LNCaP clone FGC (cell line): ENCODE measurements at regions not wholly inside any gene's neighbourhood (a gene's known extent, or its start where the extent isn't known, plus 50 kb on each side); places are given as distances from the start of the nearest gene placed in this dataset.

Experiments
- DNase-seq: peaks from one replicate; pipeline ENCODE4 v3.0.0-alpha.2; 2011; ENCODE audit warnings: low read depth
- H3K4me3 ChIP-seq: 2 replicates; pipeline ENCODE4 v1.5.1; 2011; ENCODE audit warnings: mild to moderate bottlenecking, low read depth, low read length, control low read depth
- TF ChIP-seq, protein P1 (sequence below): IDR thresholded peaks from 2 replicates; pipeline ENCODE4 v1.5.1; 2012; ENCODE audit warnings: mild to moderate bottlenecking; ENCODE audit not compliant: control insufficient read depth, insufficient read depth; ENCODE audit errors: extremely low read depth

DNA sequence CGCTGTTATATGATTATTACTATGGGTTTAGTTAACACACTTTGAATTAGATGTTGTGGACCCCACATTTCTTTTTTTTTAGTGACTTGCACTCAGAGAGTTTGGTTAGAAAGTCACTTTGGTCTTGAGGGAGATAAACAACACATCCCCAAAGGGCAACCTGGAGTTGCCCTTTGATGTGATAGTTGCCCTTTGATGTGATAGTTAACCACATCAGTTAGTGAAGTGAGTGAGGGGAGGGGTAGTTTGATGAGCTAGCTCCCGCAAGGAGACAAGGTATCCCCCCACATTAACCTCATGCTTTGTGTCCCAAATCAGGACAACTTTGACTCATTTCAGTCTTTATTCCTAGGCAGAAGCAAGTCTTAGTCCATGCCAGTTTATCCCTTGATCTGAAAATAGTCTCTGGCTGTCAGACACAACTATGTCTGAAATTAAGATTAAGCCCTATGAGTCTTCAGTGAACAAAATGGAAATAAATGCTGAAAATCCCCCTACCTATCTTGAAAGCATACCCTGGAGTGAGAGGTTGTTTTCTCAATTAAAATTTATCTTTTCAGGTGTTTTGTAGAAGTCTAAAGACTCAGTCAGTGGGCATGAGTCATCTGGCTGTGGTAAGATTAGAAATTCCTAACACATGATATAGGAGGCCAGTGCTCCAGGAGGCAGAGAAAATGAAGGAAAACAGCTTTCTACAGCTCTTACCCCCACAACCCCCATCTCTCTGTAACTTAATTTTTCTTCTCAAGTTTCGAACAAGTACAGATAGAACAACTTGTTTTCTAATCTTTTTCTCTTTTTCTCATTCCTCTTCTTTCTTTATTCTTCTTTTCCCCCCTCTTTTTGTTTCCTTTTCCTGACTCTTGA lies 208.9 kb upstream of the DMRTA1 start:
- H3K4me3 ChIP-seq = no peak overlapping the region
- TF ChIP-seq, protein P1, sequence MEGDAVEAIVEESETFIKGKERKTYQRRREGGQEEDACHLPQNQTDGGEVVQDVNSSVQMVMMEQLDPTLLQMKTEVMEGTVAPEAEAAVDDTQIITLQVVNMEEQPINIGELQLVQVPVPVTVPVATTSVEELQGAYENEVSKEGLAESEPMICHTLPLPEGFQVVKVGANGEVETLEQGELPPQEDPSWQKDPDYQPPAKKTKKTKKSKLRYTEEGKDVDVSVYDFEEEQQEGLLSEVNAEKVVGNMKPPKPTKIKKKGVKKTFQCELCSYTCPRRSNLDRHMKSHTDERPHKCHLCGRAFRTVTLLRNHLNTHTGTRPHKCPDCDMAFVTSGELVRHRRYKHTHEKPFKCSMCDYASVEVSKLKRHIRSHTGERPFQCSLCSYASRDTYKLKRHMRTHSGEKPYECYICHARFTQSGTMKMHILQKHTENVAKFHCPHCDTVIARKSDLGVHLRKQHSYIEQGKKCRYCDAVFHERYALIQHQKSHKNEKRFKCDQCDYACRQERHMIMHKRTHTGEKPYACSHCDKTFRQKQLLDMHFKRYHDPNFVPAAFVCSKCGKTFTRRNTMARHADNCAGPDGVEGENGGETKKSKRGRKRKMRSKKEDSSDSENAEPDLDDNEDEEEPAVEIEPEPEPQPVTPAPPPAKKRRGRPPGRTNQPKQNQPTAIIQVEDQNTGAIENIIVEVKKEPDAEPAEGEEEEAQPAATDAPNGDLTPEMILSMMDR = no peak
- DNase-seq = no peak

- peak; percentile 36 for DNase-seq
- no peak overlapping the region for H3K4me3 ChIP-seq
- TF ChIP-seq, protein P1 = peak; percentile 50
Measured at GRCh38 chr9:22238809-22239684, 207.6 kb upstream of the DMRTA1 start.

GRCh38 chr9:22240619-22241018 lies 206.0 kb upstream of the DMRTA1 start:
- TF ChIP-seq, protein P1 = no peak
- DNase-seq = no peak
- no peak overlapping the region for H3K4me3 ChIP-seq

DNA sequence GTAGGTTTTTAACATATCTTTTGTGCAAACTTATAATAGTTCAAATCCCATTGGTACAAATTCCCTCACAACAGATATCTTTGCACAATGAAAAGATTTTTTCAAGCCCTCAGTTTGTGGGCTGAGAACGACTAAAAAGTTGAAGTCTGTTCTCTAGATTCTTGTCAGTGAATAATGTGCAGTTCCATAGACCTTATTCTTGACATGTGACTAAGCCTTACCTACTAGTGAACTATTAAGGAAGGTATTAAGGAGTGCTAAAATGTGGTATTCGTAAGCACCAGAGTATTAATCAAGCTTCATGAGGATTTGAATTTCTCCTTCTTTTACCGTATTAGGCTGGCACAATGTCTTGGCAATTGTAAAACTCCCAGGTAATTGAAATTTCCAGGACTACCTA lies 205.6 kb upstream of the DMRTA1 start:
- no peak for DNase-seq
- TF ChIP-seq, protein P1 = no peak
- H3K4me3 ChIP-seq = no peak overlapping the region

GRCh38 chr9:22241611-22242010 lies 205.0 kb upstream of the DMRTA1 start:
- TF ChIP-seq, protein P1 = no peak
- H3K4me3 ChIP-seq = no peak overlapping the region
- no peak for DNase-seq

GRCh38 chr9:22244139-22245011 lies 202.2 kb upstream of the DMRTA1 start:
- peak; percentile 30 for DNase-seq
- H3K4me3 ChIP-seq = no peak overlapping the region
- TF ChIP-seq, protein P1 = peak; percentile 74
